ENCODE measurements at regions not wholly inside any gene's neighbourhood (a gene's known extent, or its start where the extent isn't known, plus 50 kb on each side); places are given as distances from the start of the nearest gene placed in this dataset.

DNA sequence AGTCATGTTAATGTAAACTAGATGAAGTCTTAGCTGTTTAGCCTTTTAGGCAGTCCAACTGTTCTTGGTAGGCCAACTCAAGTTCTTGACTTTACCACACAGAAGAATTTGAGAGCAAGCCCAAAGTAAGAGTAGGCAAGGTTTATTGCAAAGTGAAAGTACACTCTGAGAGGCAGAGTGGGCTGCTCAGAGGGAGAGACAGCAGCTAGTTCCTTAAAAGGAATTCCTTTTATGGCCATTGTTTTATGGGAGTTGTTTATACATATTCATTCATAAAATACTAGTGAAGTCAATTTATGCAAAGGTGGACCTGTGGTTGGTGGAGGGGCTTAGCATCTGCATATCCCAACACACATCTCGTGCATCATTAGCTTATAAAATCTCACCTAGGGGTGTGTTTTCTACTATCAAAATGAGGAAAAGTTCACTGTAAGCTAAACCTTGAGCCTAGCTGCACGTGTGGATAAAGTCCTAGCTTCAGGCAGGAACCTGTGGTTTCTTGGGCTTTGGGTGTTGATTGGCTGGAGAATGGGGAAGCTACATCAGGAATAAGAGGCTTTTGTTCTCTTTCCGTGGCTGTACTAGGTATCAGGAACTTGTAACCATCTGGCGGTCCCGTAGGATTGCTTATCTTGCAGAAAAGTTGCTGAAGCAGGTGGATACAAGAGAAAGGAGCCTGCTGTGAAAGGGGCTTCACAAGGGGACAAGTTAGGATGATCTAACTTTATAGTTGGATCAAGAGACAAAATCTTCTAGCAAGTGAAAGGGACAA is 110.4 kb upstream of the GULP1 start:
- Histone ChIP-seq H3K27me3 (no peaks in the 10 kb centered on the region), H3K9me3 (no peaks in the 10 kb centered on the region), H3K4me3 (no peak overlapping the region), H3K27ac (no peak overlapping the region), H3K36me3 (ENCODE audit: low read depth, missing control alignments) (no peaks in the 10 kb centered on the region), H3K4me1 (peaks cover 8% of the 10 kb centered on the region)
- intact Hi-C loops (cut with DNase I; ENCODE audit: low total_unique reads), result no loop called here
- 60 to 65% methylated on average over 5 of the region's 5 CpGs for WGBS, 2 donors
- no peak for TF ChIP-seq POLR2A (IDR thresholded peaks at IDR 0.05)
- TF ChIP-seq, protein P1, sequence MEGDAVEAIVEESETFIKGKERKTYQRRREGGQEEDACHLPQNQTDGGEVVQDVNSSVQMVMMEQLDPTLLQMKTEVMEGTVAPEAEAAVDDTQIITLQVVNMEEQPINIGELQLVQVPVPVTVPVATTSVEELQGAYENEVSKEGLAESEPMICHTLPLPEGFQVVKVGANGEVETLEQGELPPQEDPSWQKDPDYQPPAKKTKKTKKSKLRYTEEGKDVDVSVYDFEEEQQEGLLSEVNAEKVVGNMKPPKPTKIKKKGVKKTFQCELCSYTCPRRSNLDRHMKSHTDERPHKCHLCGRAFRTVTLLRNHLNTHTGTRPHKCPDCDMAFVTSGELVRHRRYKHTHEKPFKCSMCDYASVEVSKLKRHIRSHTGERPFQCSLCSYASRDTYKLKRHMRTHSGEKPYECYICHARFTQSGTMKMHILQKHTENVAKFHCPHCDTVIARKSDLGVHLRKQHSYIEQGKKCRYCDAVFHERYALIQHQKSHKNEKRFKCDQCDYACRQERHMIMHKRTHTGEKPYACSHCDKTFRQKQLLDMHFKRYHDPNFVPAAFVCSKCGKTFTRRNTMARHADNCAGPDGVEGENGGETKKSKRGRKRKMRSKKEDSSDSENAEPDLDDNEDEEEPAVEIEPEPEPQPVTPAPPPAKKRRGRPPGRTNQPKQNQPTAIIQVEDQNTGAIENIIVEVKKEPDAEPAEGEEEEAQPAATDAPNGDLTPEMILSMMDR (IDR thresholded peaks at IDR 0.05), result no peak
- peak; percentile 23 for DNase-seq

- no peak overlapping the region for H3K4me3 ChIP-seq
- TF ChIP-seq, protein P1 (IDR thresholded peaks at IDR 0.05), result no peak
- TF ChIP-seq POLR2A (IDR thresholded peaks at IDR 0.05), result no peak
- no peak overlapping the region for H3K27ac ChIP-seq
- no peak for DNase-seq
- peaks cover 8% of the 10 kb centered on the region for H3K4me1 ChIP-seq
- intact Hi-C loops (cut with DNase I; ENCODE audit: low total_unique reads), result no loop called here
- no peaks in the 10 kb centered on the region for H3K9me3 ChIP-seq
- 73 to 83% methylated on average over 1 of the region's 1 CpG for WGBS, 2 donors
- H3K27me3 ChIP-seq, result no peaks in the 10 kb centered on the region
- no peaks in the 10 kb centered on the region for H3K36me3 ChIP-seq (ENCODE audit: low read depth, missing control alignments)
Measured at GRCh38 chr2:188181884-188182283, 109.8 kb upstream of the GULP1 start.

GRCh38 chr2:188187726-188188125 is 103.9 kb upstream of the GULP1 start:
- H3K27me3 ChIP-seq, result no peaks in the 10 kb centered on the region
- H3K4me3 ChIP-seq, result no peak overlapping the region
- no peaks in the 10 kb centered on the region for H3K4me1 ChIP-seq
- no peak for DNase-seq
- H3K36me3 ChIP-seq (ENCODE audit: low read depth, missing control alignments), result no peaks in the 10 kb centered on the region
- no peak for TF ChIP-seq POLR2A (IDR thresholded peaks at IDR 0.05)
- intact Hi-C loops (cut with DNase I; ENCODE audit: low total_unique reads), result no loop called here
- H3K9me3 ChIP-seq, result no peaks in the 10 kb centered on the region
- no peak overlapping the region for H3K27ac ChIP-seq

DNA sequence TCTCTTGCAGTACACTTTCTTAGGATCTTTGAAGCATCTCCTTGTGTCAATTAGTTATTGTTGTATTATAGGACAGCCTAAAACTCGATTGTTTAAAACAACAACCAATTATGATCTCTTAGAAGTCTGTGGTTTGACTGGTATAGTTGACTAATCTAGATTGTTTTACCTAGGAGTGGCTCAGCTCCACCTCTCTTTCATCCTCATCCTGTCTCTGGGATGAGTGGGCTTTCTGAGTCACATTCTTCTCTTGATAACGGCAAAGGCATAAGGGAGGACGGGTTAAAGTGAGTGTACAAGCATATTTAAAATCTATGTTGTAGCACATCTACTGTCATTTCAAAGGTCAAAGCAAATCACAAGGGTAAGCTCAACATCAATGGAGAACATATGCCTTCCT is 102.3 kb upstream of the GULP1 start:
- intact Hi-C loops (cut with DNase I; ENCODE audit: low total_unique reads), result no loop called here
- TF ChIP-seq, protein P1 (IDR thresholded peaks at IDR 0.05), result no peak
- TF ChIP-seq POLR2A (IDR thresholded peaks at IDR 0.05), result no peak
- Histone ChIP-seq H3K27me3 (no peaks in the 10 kb centered on the region), H3K9me3 (no peaks in the 10 kb centered on the region), H3K4me3 (no peak overlapping the region), H3K27ac (no peak overlapping the region), H3K4me1 (no peaks in the 10 kb centered on the region), H3K36me3 (ENCODE audit: low read depth, missing control alignments) (no peaks in the 10 kb centered on the region)
- DNase-seq, result no peak
- WGBS, 2 donors, result 85 to 92% methylated on average over 3 of the region's 3 CpGs

DNA sequence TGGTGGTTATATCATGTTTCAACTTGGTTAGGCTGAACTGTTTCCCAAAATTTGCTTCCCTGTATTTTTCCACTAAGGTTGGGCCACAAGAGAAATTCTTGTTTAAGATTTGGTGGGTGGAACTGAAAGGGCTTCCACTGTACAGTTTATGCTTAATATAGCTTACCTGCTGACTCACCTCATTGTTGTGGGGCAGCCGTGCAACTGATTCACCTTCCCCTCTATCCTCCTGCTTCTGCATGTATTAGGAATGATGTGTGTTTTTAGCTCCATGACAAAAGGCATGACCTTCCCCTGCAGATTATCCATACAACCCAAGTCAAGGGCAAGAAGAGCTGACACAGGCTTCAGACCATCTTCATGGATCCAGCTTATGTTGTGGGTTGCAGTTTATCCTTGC is 98.4 kb upstream of the GULP1 start:
- TF ChIP-seq, protein P1 (IDR thresholded peaks at IDR 0.05), result no peak
- TF ChIP-seq POLR2A (IDR thresholded peaks at IDR 0.05), result no peak
- DNase-seq, result no peak
- Histone ChIP-seq H3K4me3 (no peak overlapping the region), H3K27ac (no peak overlapping the region), H3K36me3 (ENCODE audit: low read depth, missing control alignments) (no peaks in the 10 kb centered on the region), H3K27me3 (no peaks in the 10 kb centered on the region), H3K4me1 (no peaks in the 10 kb centered on the region), H3K9me3 (no peaks in the 10 kb centered on the region)
- intact Hi-C loops (cut with DNase I; ENCODE audit: low total_unique reads), result no loop called here
- whole genome bisulfite sequencing, 2 donors, result 84 to 100% methylated on average over 1 of the region's 1 CpG

Data from testis (tissue), 2 donors.